COLO668 (cell line): ENCODE measurements at regions not wholly inside any gene's neighbourhood (a gene's known extent, or its start where the extent isn't known, plus 50 kb on each side); places are given as distances from the start of the nearest gene placed in this dataset.
"Not testable (repeated sequence)": the region's sequence is repeated elsewhere in the genome, so short reads cannot be mapped to it uniquely, and the experiment has no call there.

Experiments
- DNase-seq: peaks from one replicate; lab custom pipeline; 2025; ENCODE audit not compliant: unreplicated experiment; lab: John Stamatoyannopoulos, UW

DNA sequence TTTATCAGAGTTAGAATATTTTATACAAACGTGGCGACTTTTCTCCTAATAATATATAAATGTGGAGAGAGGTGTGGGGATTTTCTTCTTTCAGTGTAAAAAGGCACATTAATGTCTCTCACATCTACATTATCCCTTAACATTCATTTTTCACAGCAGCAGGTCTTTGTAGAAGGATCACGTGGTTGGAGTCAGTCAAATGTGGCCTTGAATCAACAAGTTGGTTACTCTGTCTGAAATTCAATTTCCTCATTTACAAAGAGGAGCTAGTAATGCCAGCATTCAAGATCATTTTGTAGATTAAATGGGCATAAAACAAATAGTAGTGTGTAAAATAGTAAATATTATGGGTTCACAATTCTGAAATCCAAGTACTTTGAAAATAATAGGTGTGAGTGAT, 183.1 kb upstream of the SEMA3E start:
- DNase-seq = no peak

DNA sequence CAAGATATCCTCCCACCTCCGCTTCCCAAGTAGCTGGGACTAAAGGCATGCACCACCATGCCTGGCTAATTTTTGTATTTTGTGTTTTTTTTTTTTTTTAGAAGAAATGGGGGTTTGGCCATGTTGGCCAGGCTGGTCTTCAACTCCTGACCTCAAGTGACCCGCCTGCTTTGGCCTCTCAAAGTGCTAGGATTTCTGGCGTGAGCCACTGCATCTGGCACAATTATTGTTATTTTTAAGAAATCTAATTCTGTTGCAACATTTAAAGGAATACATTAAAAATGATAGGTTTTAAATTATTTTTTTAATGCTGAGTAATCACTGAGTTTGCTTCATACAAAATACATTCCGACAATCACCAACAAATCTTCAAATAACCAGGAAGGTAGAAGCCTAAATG, 178.1 kb upstream of the SEMA3E start:
- no peak for DNase-seq

DNA sequence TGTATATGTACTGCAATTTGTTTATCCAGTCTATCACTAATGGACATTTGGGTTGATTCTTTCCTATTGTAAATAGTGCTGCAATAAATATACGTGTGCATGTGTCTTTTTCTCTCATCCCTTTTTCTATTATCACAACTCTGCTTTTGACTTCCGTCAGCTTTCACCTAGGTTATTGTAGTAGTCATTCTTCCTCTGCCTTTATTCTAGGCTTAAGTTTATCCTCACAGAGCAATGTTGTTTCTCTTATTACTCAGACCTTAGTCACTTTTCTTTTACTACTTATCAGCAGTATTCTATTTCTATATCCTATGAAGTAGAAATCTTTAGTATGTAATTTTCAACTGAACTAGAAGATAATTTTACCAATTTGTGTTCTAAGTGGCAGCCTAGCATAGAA, 175.3 kb upstream of the SEMA3E start:
- DNase-seq = no peak

DNA sequence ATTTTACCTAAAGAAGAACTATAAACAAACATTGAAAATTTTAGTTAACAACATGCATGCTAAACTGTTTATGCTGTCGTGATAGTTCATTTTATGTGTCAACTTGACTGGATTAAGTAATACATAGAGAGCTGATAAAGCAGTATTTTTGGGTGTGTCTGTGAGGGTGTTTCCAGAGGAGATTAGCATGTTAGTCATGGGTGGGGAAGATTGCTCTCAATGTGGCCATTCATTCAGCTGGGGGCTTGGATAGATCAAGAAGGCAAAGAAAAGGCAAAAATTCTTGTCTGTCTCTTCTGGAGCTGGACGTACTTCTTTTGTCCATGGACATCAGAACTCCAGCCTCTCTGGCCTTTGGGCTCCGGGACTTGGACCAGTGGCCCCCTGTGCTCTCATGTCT, 172.9 kb upstream of the SEMA3E start:
- no peak for DNase-seq

DNA sequence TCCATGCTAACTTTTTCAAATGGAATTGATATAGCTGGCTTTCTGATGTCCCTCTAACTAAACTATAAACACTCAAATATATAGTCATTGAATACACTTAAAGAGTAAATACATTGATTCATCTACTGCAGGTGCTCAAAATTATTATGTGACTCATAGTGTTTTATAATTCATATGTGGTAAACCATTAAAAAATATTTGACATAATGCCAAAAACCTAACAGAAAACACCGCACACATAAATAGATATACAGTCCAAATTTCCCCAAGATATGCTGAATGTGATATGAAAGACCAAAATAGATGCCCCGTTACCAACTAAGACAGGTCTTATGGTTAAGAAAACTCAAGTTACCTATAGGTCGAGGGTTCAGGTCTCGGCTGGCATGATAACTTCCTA, 171.7 kb upstream of the SEMA3E start:
- DNase-seq = no peak

DNA sequence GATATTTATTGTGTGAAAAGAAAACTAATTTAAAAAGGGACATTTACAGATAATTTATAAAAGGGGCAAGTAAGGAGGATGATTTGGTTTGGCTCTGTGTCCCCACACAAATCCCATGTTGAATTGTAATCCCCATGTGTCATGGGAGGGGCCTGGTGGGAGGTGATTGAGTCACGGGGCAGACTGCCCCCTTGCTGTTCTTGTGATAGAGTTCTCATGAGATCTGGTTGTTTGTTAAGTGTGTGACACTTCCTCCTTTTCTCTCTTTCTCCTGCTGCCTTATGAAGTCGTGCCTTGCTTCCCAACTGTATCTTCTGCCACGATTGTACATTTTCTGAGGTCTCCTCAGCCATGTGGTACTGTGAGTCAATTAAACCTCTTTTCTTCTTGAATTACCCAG, 171.0 kb upstream of the SEMA3E start:
- no peak for DNase-seq

DNA sequence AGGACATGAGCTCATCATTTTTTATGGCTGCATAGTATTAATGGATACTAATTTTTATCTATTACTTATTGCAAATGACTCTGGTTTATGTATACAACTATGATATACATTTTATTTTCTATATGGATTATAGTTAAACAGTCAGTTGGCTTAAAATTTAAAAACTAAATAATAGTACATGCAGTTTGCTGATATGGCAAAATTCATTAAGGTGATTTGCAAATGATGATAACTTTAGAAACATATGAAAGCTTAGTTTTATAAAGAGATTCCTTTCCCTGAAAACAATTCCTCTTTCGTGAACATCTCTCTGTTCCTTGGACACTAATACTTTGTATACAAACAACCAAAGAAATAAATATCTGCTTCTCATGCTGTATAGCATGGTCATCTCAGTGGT, 165.5 kb upstream of the SEMA3E start:
- DNase-seq = no peak

DNA sequence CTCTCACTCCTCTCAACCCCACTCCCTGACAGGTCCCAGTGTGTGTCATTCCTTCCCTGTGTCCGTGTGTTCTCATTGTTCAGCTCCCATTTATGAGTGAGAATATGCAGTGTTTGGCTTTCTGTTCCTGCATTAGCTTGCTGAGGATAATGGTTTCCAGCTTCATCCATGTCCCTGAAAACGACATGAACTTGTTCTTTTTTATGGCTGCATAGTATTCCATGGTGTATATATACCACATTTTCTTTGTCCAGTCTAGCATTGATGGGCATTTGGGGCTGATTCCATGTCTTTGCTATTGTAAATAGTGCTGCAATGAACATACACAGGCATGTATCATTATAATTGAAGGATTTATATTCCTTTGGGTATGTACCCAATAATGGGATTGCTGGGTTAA, 163.6 kb upstream of the SEMA3E start:
- DNase-seq = not testable (repeated sequence)

DNA sequence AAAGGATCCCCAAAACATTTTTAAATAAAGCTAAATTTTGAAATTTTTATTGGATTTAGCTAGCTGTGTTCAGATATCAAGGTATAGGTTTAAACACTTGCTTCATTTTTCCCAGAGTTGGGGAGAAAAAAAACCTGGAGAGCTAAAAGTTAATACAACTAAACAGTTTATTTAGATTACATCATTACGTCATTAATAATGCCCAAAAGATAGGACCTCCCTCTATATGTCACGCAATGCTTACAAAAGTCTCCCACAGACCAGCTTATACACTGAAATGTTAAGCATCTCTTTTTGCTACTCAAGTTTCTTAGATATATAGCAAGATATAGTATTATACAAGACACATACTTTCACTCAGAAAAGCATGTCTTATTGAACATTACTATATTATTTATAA, 160.0 kb upstream of the SEMA3E start:
- no peak for DNase-seq

DNA sequence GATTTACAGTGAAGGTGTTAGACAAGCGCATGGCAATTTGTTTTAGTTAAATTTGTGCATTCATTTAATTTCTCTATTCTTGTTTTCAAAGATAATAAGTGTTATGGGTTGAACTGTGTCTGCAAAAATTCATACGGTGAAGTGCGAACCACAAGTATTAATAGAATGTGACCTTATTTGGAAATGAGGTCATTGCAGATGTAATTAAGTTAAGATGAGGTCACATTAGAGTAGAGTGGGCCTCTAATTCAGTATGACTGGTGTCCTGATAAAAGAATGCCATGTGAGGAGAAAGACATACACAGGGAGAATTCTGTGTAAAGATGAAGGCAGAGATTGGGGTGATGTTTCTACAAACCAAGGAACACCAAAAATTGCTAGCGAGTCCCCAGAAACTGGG, 158.8 kb upstream of the SEMA3E start:
- no peak for DNase-seq

DNA sequence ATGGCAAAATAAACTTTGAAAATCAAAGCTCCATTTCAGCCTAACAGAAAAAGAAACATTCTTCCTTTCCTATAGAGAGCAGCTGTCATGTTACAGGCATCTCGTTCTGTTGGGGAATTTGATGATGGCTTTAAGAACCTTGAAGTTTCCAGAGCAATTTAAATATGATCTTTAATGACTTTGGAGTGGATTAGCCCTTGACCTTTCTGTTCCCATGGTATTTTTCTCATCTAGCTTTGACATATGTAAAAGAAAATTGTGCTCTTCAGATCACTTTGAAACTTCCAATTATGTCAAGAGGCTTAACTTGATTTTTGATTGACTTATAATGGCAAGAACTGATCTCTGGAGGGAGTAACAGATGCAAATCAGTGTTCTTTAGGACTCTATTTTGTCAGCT, 157.6 kb upstream of the SEMA3E start:
- no peak for DNase-seq

DNA sequence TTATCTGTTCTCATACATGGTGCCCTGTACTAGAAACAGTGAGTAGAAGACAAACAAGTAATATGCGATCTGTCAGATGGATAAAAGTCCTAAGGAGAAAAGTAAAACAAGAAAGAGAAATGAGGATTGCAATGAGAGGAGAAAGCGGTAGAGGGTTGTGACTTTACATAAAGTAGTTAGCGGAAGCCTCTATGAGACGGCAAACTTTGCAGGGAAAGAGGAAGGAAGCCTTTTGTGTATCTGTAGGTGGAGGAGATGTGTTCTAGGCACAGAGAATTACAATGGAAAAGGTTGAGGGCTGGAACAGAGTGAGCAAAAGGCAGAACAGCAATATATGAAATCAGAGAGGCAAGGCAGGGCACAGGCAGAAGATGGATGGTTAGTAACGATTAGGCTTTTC, 150.4 kb upstream of the SEMA3E start:
- no peak for DNase-seq

DNA sequence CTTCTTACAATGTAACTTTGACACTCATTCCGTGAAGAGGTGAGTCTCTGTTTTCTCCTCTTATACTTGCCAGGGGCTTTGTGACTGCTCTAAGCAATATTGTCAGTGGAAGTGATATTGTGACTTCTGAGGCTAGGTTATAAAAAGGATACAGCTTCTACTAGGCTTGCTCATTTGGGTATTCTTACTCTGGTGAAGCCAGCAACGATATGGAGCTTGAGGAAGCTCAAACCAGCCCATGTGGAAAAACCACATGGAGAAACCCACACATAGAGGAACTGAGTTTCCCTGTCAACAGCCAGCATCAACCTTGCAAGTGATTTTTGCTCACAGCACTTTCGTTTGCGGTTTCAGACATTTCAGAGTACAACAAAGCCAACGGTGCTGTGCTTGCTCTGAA, 149.6 kb upstream of the SEMA3E start:
- DNase-seq = no peak

DNA sequence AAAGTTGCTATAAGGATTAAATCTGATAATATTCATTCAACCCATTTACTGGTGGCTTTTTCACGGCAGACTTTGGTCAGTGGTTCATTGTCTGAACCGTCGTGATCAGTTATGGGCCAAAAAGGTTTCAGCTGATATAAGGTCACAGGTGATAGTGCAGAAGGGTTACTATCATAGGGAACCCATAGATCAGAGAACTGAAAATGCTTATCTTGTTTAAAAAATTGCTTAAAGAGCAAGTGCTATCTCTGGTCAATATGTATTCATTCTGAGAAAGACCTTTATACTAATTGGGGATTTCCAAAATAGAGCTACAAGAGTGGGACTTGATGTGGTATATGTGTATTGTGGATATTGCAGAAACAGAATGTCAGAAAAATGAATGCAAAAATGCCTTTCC, 147.8 kb upstream of the SEMA3E start:
- no peak for DNase-seq

DNA sequence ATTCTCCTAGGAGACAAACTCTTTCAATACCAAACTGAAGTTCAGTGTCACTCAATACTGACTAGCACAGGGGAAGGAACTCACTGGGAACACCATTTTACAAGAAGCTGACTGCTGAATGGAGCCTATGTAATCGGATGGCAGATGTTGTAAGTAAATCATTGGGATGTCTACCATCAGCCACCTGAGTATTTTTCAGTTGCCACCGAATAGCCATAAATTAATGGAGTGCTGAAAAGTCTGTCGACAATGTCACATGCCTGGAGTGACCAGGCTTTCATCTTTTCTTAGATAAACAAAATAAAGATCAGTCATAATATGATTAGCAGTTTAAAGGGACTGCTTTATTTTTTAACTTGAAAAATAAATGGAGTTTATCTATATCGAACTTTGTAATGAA, 145.9 kb upstream of the SEMA3E start:
- no peak for DNase-seq

DNA sequence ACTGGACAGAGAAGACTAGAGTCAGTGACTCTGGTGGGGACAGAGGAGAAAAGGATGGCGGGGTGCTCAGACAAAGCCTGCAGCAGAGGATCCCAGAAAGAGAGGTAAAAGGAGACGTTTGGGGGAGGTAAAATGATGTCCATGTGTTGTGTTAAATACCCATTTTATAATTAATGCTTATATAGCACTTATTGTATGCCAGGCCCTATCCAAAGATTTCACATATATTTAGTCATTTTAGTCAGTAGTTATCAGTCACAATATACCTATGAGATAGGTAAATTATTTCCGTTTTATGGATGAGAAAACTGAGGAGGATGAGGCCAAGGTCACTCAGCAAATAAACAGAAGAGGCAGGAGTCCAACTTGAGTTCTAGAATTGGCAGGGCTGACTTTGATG, 144.6 kb upstream of the SEMA3E start:
- DNase-seq = no peak

DNA sequence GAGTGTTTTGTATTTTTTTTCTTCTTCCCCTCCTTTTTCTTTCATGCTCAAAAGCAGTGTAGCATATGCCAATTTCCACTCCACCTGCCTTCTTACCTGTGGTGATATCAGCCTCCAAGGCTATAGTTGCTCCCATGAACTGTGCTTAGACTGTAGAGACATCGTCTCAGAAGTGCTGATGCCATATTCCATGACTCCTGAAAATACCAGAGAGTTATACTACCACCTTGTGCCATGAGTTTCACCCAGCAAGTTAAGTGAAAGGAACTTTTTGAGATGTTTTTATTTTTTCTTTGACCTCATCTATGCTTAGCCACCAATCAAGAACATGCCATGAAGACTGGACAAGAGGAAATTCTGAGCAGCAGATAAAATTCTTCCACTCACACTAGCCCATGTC, 142.8 kb upstream of the SEMA3E start:
- no peak for DNase-seq

DNA sequence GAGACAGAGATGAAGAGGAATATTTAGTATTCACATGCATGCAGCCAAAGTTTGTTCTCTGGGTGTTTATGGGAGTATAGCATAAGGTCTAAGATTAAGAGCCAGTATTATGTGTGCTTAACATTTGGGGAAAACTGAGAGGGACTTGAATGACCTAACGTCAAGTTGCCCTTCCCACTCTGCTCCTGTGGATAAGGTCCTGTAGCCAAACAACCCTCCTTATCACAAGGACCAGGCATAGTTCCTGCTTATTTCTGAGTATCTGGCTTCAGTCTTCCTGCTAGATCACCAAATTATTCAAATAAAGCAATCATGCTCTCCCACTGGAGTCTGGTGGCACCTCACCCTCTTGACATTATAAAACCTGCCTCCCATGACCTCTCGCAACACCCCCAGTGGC, 137.9 kb upstream of the SEMA3E start:
- DNase-seq = no peak

DNA sequence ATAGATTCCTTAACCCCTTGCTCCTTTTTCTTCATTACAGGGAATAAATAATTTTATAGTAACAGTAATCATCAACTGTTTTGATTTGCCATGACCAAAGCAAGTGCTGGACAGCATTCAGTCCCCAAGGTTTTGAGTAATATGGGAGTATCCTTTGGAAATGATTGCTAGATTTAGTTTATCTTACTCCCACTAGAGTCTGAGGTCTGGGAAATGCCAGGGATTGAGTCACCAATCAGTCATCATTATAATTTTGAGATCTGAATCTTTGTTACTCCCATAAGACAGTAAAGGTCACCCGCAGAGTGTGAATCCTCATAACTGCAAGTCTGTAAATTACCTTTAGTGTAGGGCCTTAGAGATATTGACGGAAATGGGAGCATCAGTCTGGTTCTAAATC, 133.7 kb upstream of the SEMA3E start:
- DNase-seq = no peak

DNA sequence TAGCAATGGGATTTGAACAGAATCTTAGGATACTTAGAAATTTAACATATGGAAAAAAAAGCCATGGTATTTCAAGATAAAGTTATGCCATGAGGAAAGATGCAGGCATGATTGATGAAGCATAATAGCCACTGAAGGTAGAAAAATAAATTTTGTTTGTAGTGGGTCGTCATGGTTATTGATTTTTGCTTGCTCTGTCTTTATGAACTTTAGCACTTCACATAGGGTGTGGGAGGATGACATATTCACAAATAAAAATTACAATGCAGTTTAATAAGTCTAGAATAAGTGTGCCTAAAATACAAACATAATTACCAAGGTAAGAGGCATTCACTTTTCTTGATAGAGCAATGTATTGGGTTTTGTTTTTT, 129.1 kb upstream of the SEMA3E start:
- no peak for DNase-seq

DNA sequence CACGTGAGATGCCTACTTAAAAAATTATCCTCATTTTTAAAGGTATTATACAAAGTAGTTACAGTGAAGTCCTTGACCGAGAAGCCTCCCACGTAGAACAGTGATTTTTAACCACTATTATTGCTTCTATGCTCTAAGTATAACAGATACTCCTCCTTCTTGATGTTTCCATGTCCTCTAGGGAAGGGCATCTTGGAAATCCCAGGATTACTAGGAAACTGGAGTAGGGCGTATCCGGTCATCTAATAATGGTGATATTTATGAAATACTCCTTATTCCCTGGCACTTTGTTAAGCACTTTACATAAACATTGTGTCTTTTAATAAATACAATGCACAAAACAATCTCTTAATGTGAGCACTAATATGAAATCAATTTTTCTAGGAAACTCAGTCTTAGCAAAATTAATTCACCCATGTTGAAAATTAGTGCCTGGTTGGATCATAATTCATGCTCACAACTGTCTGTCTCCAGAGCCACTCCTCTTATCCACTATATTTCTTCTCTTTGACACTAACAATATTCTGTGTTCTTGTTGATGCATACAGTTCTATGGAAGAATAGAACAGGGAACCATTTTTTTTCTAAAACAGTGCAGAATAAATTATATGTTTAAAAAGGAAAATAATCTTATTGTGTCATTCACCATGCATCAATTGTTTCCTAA, 128.6 kb upstream of the SEMA3E start:
- no peak for DNase-seq

DNA sequence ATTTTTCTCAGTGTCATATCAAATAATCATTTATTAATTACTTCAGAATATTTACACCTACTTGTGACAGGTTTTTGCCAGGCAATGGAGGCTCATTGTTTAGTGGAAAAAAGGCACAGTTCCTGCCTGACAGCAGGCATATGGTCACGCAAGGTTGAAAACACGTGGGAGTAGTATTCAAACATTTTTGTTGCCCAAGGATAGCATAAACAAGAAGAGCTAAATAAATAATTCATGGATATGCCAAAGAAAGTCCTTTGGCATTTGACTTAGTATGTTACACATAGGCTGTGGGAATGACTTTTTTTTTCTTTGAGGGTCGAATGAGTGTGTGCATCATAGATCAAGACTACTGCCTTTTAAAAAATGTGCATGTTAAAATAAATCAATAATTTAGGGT, 120.5 kb upstream of the SEMA3E start:
- no peak for DNase-seq

DNA sequence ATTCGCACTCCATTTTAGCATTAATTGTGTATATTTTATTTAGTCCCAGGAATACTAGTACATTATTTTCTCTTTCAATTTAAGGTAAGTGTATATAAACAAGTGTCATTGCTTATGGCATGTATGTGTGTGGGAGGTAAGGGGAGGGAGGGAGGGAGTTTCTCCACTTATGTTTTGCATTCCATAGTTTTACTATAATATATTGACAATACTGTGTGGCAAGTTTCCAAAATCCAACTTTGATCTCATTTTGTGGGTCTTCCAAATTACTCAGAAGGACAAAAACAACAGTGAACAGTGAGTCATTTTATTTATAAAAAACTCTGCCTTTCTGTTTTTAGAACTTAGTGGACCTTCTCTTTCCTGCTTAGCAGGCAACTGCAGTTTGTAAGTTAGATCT, 102.3 kb upstream of the SEMA3E start:
- no peak for DNase-seq

DNA sequence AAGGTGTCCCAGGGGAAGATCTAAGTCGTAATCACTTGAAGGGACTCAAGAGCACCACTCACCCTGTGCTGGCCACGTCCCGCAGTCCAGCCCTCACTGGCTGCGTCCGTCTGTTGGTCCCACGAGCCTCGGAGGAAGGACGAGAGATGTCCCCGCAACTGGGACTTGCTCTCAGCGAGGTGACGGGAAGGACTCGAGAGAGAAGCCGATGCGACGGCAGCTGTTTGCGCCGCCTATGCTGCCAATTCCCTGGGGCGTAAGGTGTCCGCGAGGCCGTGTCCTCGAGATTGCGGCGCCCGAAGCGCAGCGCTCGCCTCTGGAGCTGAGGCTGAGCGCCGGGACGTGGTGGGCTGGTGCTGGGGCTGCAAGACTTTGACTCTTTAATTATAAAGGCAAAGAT, 100.6 kb upstream of the SEMA3E start:
- DNase-seq = no peak
